SK-N-SH (cell line): ENCODE measurements at regions not wholly inside any gene's neighbourhood (a gene's known extent, or its start where the extent isn't known, plus 50 kb on each side); places are given as distances from the start of the nearest gene placed in this dataset.

ENCODE experiments used
- CTCF ChIA-PET: fragments of 300-600, 350-600 bp; formaldehyde crosslinking; extraction: SDS; loops from one replicate; lab custom pipeline; 2021; lab: Yijun Ruan, JAX
- POLR2A ChIA-PET: fragments of 350-600 bp; sonication (Branson Sonifier 250); formaldehyde crosslinking; extraction: SDS; loops from one replicate; lab custom pipeline; 2020; ENCODE audit warnings: antibody characterized with exemption, inconsistent platforms; lab: Yijun Ruan, JAX
- DNase-seq: peaks from one replicate; pipeline ENCODE4 v3.0.0; 2012
- H2AFZ ChIP-seq: fragments of 200-600 bp; sonication (generic); 2 replicates; pipeline ENCODE4 v1.8.1; 2016; ENCODE audit warnings: antibody characterized with exemption, mild to moderate bottlenecking, low read depth
- H3F3A ChIP-seq: fragments of 200-600 bp; sonication (generic); replicated peaks from 2 replicates; pipeline ENCODE3; 2016; ENCODE audit warnings: antibody characterized with exemption, mild to moderate bottlenecking; ENCODE audit not compliant: insufficient read depth
- H3K27ac ChIP-seq, 2 experiments: fragments of 200-500 bp in 1 of 2; fragments of 200-600 bp in 1 of 2; sonication (Bioruptor generic) in 1 of 2; sonication (generic), shearing (Covaris generic) in 1 of 2; 2 replicates each; pipeline versions ENCODE4 v1.5.1 to v1.6.1; 2014 to 2016; ENCODE audit warnings: low read depth in 2 of 2, inconsistent platforms in 1 of 2, low read length in 1 of 2, mild to moderate bottlenecking in 1 of 2, mixed read lengths in 1 of 2
- H3K27me3 ChIP-seq: fragments of 200-600 bp; sonication (generic), shearing (Covaris generic); 2 replicates; pipeline ENCODE4 v1.6.1; 2016; ENCODE audit warnings: mixed run types; ENCODE audit not compliant: insufficient read depth
- H3K36me3 ChIP-seq, 2 experiments: fragments of 200-500 bp in 1 of 2; fragments of 200-600 bp in 1 of 2; sonication (Bioruptor generic) in 1 of 2; sonication (generic) in 1 of 2; replicated peaks in 1 of 2; 2 replicates each; pipeline versions ENCODE3 to v1.5.1; 2014 to 2016; ENCODE audit warnings: low read length in 1 of 2, mild to moderate bottlenecking in 1 of 2; ENCODE audit not compliant: insufficient read depth in 2 of 2, control insufficient read depth in 1 of 2
- H3K4me1 ChIP-seq, 2 experiments: fragments of 200-500 bp in 1 of 2; fragments of 200-600 bp in 1 of 2; sonication (Bioruptor generic) in 1 of 2; sonication (generic), shearing (Covaris generic) in 1 of 2; 2 replicates each; pipeline versions ENCODE4 v1.5.1 to v1.6.1; 2014 to 2016; ENCODE audit warnings: low read depth in 1 of 2, low read length in 1 of 2, mixed run types in 1 of 2; ENCODE audit not compliant: insufficient read depth in 2 of 2, control insufficient read depth in 1 of 2
- H3K4me2 ChIP-seq: fragments of 200-600 bp; sonication (generic), shearing (Covaris generic); 2 replicates; pipeline ENCODE4 v1.6.1; 2017; ENCODE audit warnings: mixed run types
- H3K4me3 ChIP-seq, 2 experiments: fragments of 200-500 bp in 1 of 2; fragments of 200-600 bp in 1 of 2; sonication (Bioruptor generic) in 1 of 2; sonication (generic), shearing (Covaris generic) in 1 of 2; 2 replicates each; pipeline versions ENCODE4 v1.5.1 to v1.8.1; 2014 to 2016; ENCODE audit warnings: low read depth in 2 of 2, inconsistent platforms in 1 of 2, low read length in 1 of 2, mild to moderate bottlenecking in 1 of 2, mixed read lengths in 1 of 2, moderate library complexity in 1 of 2
- H3K79me2 ChIP-seq: fragments of 200-600 bp; sonication (generic); 2 replicates; pipeline ENCODE4 v1.8.1; 2017; ENCODE audit warnings: mild to moderate bottlenecking; ENCODE audit not compliant: insufficient read depth
- H3K9ac ChIP-seq: fragments of 200-600 bp; sonication (generic); 2 replicates; pipeline ENCODE4 v1.6.1; 2017; ENCODE audit warnings: mixed run types
- H3K9me2 ChIP-seq: fragments of 200-600 bp; sonication (generic); 2 replicates; pipeline ENCODE4 v1.6.1; 2017; ENCODE audit warnings: mixed run types
- H3K9me3 ChIP-seq: fragments of 200-600 bp; sonication (generic); 2 replicates; pipeline ENCODE4 v1.6.1; 2017; ENCODE audit warnings: mixed run types, mild to moderate bottlenecking, moderate library complexity
- H4K20me1 ChIP-seq: fragments of 200-600 bp; sonication (generic); 2 replicates; pipeline ENCODE4 v1.6.1; 2017; ENCODE audit warnings: mild to moderate bottlenecking, mixed run types; ENCODE audit not compliant: insufficient read depth
- ELF1 ChIP-seq: IDR thresholded peaks from 2 replicates; pipeline ENCODE4 v1.4.0; 2012
- EP300 ChIP-seq, 2 experiments: IDR thresholded peaks; 2 replicates each; pipeline versions ENCODE4 v1.4.0 to v1.6.1; 2012; ENCODE audit warnings: borderline replicate concordance in 1 of 2, low read depth in 1 of 2, low read length in 1 of 2
- EZH2phosphoT487 ChIP-seq: fragments of 200-600 bp; sonication (generic); IDR thresholded peaks from 2 replicates; pipeline ENCODE4 v1.6.1; 2017; ENCODE audit warnings: low read depth, mixed run types, mild to moderate bottlenecking, antibody characterized with exemption, moderate library complexity, borderline replicate concordance
- FOSL2 ChIP-seq: IDR thresholded peaks from 2 replicates; pipeline ENCODE4 v1.4.0; 2012; ENCODE audit warnings: low read depth, mild to moderate bottlenecking, moderate library complexity, borderline replicate concordance
- MEF2A ChIP-seq: IDR thresholded peaks from 2 replicates; pipeline ENCODE4 v1.4.0; 2012; ENCODE audit warnings: low read depth, borderline replicate concordance
- NRF1 ChIP-seq: IDR thresholded peaks from 2 replicates; pipeline ENCODE4 v1.6.1; 2012; ENCODE audit warnings: low read depth, mild to moderate bottlenecking, low read length
- RXRA ChIP-seq: IDR thresholded peaks from 2 replicates; pipeline ENCODE4 v1.4.0; 2012; ENCODE audit warnings: low read depth, mild to moderate bottlenecking, borderline replicate concordance
- TAF1 ChIP-seq: IDR thresholded peaks from 2 replicates; pipeline ENCODE4 v1.6.1; 2012; ENCODE audit warnings: low read depth, mild to moderate bottlenecking, low read length, moderate library complexity, borderline replicate concordance
- TCF12 ChIP-seq: IDR thresholded peaks from 2 replicates; pipeline ENCODE4 v1.4.0; 2012
- YY1 ChIP-seq: IDR thresholded peaks from 2 replicates; pipeline ENCODE4 v1.4.0; 2012; ENCODE audit warnings: low read depth, mild to moderate bottlenecking
- WGBS: methylation state at CpG from one replicate; pipeline ENCODE4 v1.1.6; 2017; ENCODE audit warnings: low lambda C conversion rate; 5-methylcytosine and 5-hydroxymethylcytosine counted together
- TF ChIP-seq, protein P1 (sequence below): IDR thresholded peaks from 2 replicates; pipeline ENCODE4 v1.6.1; 2012; ENCODE audit warnings: mild to moderate bottlenecking, low read depth, low read length, moderate library complexity
- TF ChIP-seq, protein P2 (sequence below): IDR thresholded peaks from 2 replicates; pipeline ENCODE4; 2012
- TF ChIP-seq, protein P3 (sequence below): fragments of 150-350 bp; IDR thresholded peaks from 2 replicates; pipeline ENCODE4 v1.6.1; 2017; ENCODE audit warnings: antibody characterized with exemption, low read length, low read depth, borderline replicate concordance

DNA sequence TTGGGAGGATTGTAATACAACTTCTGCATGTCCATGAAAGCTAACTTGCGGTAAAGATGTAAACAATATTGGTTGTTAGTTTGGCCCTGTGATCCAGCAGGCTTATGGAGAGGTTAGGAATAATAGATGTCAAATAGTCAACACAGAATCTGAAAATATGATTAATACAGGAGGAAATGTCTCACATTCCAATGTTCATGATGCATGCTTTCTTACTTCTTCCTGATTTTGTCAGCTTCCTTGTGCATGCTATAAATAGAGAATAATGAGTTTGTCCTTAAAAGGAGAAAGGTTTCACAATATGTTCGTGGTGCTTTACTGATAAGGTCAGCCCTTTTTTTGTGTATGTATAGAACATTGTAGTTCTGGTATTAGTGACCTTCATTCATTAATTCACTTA is 136.7 kb downstream of the MMUT start (continued):
- TF ChIP-seq, protein P1, sequence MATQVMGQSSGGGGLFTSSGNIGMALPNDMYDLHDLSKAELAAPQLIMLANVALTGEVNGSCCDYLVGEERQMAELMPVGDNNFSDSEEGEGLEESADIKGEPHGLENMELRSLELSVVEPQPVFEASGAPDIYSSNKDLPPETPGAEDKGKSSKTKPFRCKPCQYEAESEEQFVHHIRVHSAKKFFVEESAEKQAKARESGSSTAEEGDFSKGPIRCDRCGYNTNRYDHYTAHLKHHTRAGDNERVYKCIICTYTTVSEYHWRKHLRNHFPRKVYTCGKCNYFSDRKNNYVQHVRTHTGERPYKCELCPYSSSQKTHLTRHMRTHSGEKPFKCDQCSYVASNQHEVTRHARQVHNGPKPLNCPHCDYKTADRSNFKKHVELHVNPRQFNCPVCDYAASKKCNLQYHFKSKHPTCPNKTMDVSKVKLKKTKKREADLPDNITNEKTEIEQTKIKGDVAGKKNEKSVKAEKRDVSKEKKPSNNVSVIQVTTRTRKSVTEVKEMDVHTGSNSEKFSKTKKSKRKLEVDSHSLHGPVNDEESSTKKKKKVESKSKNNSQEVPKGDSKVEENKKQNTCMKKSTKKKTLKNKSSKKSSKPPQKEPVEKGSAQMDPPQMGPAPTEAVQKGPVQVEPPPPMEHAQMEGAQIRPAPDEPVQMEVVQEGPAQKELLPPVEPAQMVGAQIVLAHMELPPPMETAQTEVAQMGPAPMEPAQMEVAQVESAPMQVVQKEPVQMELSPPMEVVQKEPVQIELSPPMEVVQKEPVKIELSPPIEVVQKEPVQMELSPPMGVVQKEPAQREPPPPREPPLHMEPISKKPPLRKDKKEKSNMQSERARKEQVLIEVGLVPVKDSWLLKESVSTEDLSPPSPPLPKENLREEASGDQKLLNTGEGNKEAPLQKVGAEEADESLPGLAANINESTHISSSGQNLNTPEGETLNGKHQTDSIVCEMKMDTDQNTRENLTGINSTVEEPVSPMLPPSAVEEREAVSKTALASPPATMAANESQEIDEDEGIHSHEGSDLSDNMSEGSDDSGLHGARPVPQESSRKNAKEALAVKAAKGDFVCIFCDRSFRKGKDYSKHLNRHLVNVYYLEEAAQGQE, result no peak
- TF ChIP-seq NRF1, result no peak
- TF ChIP-seq TAF1, result no peak
- TF ChIP-seq RXRA, result no peak
- peak; percentile 82 for TF ChIP-seq MEF2A
- TF ChIP-seq TCF12, result 0 out of 2 replicates have a peak, but pooled peaks have one; percentile 30
- TF ChIP-seq FOSL2, result peak; percentile 60; the same call in 1 of the 2 replicates
- TF ChIP-seq YY1, result no peak

DNA sequence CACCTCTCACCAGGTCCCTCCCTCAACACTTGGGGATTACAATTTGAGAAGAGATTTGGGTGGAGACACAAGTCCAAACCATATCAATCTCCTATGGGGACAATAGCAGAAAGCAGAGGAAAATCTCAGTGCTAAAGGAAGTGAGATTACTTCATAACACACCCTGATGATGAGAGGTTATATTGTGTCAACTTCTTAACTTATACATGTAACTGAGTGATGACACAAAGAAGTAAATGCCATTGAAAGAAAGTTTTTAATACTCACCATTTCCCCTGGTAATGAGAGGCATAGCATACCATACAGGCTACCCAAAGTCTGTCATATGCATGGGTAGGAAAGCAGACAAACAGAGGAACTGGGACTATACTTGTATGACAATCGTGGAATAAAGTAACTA is 137.2 kb downstream of the MMUT start:
- Histone ChIP-seq H3K4me2 (peak overlapping the region; percentile 42; the same call in 1 of the 2 replicates), H3K4me3 (no peak overlapping the region), H3F3A (peaks cover 6% of the 10 kb centered on the region), H3K27ac (peak overlapping the region; percentile 53 to 56; a peak in 3 of 4 replicates), H3K9me3 (no peaks in the 10 kb centered on the region), H3K4me1 (peaks cover 4 to 7% of the 10 kb centered on the region in 2 experiments; a peak in 3 of 4 replicates), H3K27me3 (no peaks in the 10 kb centered on the region), H2AFZ (peak overlapping the region; percentile 23; the same call in 1 of the 2 replicates), H3K9me2 (no peaks in the 10 kb centered on the region), H4K20me1 (no peaks in the 10 kb centered on the region), H3K36me3 (no peaks in the 10 kb centered on the region), H3K9ac (no peak overlapping the region), H3K79me2 (no peaks in the 10 kb centered on the region)
- 68% methylated on average over 1 of the region's 1 CpG for WGBS
- TF ChIP-seq, protein P1, result no peak
- TF ChIP-seq, protein P2, sequence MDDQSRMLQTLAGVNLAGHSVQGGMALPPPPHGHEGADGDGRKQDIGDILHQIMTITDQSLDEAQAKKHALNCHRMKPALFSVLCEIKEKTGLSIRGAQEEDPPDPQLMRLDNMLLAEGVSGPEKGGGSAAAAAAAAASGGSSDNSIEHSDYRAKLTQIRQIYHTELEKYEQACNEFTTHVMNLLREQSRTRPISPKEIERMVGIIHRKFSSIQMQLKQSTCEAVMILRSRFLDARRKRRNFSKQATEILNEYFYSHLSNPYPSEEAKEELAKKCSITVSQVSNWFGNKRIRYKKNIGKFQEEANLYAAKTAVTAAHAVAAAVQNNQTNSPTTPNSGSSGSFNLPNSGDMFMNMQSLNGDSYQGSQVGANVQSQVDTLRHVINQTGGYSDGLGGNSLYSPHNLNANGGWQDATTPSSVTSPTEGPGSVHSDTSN, result no peak
- TF ChIP-seq EZH2phosphoT487 (no peak), MEF2A (no peak), ELF1 (no peak), EP300 (IDR thresholded peaks at IDR 0.05; ENCODE audit: borderline replicate concordance in 1 of 2, low read depth in 1 of 2, low read length in 1 of 2) (no peak)
- TF ChIP-seq, protein P3, sequence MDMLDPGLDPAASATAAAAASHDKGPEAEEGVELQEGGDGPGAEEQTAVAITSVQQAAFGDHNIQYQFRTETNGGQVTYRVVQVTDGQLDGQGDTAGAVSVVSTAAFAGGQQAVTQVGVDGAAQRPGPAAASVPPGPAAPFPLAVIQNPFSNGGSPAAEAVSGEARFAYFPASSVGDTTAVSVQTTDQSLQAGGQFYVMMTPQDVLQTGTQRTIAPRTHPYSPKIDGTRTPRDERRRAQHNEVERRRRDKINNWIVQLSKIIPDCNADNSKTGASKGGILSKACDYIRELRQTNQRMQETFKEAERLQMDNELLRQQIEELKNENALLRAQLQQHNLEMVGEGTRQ, result no peak
- no peak for DNase-seq
- ChIA-PET CTCF (no interaction called here), POLR2A (no interaction called here)
